Activated gamma-delta T cell treated with Interleukin-2 at 50 U/mL for 16 hours (primary cell): ENCODE measurements at regions not wholly inside any gene's neighbourhood (a gene's known extent, or its start where the extent isn't known, plus 50 kb on each side); places are given as distances from the start of the nearest gene placed in this dataset.

Source experiments
- DNase-seq: peaks from one replicate; pipeline ENCODE4 v3.0.0-alpha.2; 2020

DNA sequence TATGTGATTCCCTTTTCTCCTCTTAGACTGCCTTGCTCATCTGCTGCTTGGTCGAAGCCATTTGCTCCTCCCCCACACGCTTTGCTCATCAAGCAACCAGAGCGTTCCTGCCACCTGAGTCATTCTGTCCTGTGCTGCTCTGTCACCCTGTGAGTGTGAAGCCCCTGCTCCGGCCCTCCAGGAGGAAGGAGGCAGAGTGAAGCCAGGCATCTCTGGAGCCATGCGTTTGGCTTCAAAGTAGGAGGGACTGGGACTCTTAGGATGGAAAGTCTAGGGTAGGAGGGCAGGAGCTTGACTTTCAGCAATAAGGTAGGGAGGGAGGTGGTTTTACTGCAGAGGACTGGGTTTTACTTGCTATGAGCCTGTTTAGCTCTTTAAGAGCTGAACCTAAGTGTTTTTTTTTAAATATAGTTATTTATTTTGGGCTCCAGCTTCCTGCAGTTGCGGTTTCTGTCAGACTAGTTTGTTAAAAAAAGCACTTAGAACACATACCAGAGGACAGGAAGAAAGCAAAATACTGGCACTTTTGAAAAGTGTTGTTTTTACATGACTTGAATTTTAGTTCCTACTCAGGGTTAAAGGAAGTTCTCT lies 63.6 kb downstream of the SPINK2 start:
- peak; percentile 63 for DNase-seq

DNA sequence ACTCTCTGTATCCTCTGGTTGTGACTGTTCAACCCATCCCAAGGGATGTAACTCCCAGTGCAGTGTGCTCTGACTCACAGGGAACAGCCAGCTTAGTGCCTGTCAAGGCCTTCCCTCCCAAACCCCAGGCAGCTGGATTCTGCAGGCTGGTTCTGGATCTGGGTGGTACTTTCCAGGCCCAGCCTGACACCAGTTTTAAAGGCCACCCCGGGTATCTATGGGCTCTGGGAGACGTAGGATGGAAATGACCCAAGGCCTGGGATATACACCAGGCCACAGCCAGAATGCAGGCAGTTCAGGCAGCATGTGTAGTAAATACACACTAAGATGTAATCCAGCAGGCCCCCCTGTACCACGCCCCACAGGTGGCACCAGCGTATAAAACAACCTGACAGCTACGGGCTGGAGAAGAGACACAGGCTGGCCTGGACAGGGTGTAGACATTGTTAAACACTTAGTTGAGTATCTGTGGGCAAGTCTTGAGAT lies 64.2 kb downstream of the SPINK2 start:
- DNase-seq = peak; percentile 40

DNA sequence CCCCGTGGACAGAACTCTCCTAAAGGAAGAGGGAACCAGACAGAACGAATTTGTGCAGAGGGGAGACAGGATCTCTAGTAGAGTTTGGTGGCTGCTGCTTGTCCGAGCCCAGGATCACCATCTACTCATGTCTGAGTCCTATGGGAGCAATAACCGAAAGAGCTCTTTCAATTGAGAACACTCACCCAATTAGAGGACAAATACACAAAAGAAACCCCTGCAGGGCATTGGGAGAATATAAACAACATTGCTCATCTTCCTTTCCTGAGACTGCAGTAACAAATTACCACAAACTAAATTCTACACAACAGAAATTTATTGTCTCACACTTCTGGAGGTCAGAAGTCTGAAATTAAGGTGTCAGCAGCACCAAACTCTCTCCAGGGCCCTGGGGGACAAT lies 65.6 kb downstream of the SPINK2 start:
- DNase-seq = no peak

DNA sequence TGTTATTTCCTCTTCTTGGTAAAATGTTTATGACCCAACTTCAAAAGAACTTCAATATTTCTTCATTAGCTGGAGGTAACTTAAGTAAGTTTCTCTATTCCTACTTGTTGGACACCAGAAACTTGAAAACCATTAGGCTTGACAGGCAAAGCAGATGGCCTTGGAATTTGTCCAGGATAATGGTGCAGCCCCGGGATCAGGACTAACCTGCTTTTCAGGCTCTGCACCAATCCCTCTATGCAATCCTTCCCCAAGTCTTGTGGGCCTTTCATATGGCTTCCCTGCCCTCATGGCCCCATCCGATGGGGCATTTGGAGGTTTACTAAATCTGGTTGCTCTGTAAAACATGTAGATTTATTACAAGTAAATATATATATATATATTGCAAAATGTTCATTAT lies 68.5 kb downstream of the SPINK2 start:
- DNase-seq = no peak

- DNase-seq = no peak
Measured at GRCh38 chr4:56750231-56750630, 69.1 kb upstream of the HOPX start.

DNA sequence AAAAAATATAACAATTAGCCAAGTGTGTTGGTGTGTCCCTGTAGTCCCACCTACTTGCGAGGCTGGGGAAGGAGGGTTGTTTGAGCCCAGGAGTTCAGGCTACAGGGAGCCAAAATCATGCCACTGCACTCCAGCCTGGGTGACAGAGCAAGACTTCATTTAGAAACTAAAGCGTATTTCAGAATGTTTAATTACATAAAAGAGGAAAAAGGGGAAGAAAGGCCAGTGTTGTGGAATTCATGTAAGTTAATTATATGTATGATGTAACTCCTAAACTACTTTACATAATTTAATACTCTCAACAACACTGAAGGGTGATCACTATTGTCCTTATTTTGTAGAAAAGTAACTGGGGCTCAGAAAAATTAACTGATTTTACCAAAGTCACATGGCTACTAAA lies 67.2 kb upstream of the HOPX start:
- DNase-seq = no peak

- DNase-seq = no peak
Measured at GRCh38 chr4:56746639-56747038, 65.5 kb upstream of the HOPX start.

DNA sequence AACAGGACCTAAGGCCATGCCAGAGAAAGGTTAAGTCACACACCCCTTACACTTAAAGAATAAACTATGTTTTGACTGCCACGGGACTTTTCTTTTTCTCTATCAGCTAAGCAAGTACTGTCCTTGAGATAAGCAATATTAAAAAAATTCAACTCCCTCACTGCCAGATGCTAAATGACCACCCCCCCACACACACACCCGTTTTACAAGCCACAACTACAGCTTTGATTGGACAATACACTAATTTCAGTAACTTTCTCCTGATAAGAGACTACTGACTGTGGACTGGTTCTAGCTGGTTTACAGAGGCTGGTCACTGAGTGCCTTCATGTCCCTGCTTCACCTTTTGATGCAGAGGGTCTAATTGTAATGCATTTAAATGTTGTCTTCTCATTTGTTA lies 63.9 kb upstream of the HOPX start:
- no peak for DNase-seq

GRCh38 chr4:56744030-56744429 lies 62.9 kb upstream of the HOPX start:
- DNase-seq = no peak

- DNase-seq = no peak
Measured at GRCh38 chr4:56743550-56743949, 62.5 kb upstream of the HOPX start.

DNA sequence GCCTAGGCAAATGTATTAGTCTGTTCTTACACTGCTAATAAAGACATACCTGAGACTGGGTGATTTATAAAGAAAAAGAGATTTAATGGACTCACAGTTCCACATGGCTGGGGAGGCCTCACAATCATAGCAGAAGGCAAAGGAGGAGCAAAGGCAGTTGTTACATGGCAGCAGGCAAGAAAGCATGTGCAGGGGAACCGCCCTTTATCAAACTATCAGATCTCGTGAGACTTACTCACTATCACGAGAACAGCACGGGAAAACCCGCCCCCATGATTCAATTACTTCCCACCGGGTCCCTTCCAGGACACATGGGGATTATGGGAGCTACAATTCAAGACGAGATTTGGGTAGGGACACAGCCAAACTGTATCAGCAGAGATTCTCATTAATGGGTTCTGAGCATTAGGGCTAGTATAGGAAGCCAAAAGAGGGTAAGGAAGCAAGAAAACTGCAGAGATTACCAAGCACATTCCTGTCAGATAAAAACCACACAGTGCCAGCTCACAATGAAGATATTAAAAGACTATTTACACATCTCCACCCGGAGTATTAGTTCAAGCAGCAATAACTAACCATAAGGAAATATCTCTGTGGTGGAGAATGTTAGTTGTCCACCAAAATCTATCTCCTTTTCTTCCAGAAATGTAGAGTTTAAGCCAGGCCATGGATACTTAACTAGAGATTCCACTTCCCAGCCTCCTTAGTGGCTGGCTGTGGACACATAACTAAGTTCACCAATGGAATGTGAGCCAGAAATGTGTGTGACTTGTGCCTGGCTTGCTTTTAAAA lies 61.2 kb upstream of the HOPX start:
- DNase-seq = no peak

- no peak for DNase-seq
Measured at GRCh38 chr4:56741595-56741994, 60.5 kb upstream of the HOPX start.

- no peak for DNase-seq
Measured at GRCh38 chr4:56739066-56739777, 58.1 kb upstream of the HOPX start.

GRCh38 chr4:56737666-56738065 lies 56.6 kb upstream of the HOPX start:
- no peak for DNase-seq

DNA sequence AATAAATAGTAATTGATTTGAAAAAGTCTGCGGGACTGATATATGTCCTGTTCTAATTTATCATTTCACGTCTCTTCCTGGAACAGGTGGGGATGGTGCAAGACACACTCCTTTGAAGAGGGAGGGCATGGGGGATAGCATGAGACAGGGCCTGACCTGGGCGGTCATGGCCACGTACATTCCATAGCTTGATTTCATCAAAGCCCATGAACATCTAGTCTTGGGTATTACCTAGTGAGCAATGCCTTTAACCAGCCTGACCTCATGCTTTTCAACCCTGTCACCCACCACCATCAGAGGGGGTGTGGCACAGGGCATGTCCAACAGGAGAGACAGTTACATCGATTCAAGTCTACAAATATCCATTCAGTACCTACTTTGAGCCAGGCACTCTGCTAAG lies 52.3 kb upstream of the HOPX start:
- DNase-seq = no peak

- no peak for DNase-seq
Measured at GRCh38 chr4:56732301-56732700, 51.2 kb upstream of the HOPX start.

DNA sequence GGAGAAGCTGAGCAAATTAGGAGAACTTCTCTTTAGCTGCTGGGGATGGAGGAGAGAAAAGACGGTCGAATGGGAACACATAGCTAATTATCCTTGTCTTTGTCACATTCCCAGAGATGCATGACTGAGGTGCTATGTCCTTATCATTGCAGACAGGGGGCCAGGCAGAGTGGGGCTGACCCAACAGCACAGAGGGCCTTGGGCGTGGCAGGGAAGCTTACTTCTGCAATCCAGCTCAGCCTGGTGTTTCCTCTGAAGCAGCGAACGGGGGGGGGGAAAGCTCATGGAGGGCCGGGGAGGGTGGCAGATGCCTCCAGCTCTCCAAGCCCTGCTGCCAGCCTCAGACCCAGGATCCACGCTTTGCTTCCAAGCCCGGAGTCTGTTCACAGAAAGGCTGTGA lies 50.8 kb upstream of the HOPX start:
- DNase-seq = no peak
